ENCODE measurements at regions not wholly inside any gene's neighbourhood (a gene's known extent, or its start where the extent isn't known, plus 50 kb on each side); places are given as distances from the start of the nearest gene placed in this dataset.

DNA sequence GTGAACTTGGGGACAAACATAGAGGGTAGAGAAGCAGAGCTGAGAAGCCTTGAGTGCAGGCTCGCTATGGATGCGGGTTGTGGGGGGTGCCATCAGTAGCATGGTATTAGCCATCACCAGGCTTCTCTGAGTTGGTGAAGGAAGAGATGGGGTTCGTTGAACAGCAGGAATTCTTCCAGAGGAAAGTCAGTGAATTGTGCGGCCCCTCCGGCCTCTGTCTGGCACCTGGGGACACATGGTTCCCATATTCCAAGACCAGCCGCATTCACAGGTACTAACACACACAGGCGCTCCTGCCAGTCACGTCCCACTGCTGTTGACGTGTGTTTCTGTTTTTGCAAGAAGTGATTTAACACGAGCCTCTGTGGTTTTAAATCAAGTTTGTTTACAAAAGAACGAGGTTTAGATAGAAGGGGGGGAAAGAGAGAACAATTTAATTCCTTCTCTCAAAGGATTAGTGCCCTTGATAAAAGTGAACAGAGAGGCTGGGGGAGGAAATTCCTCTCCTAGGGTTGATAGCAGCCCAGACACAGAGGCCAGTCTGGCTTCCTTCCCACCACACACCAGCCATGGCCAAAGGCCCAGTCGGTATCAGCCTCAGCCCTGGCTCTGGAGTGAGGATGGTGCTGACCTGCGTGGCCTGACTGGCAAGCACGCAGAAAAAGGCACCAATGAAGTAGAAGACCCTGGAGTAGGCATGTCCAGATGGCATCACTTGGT is 252.6 kb upstream of the IGFBP3 start:
- DNase-seq, result no peak

GRCh38 chr7:46170792-46171191 is 249.7 kb upstream of the IGFBP3 start:
- no peak for DNase-seq

DNA sequence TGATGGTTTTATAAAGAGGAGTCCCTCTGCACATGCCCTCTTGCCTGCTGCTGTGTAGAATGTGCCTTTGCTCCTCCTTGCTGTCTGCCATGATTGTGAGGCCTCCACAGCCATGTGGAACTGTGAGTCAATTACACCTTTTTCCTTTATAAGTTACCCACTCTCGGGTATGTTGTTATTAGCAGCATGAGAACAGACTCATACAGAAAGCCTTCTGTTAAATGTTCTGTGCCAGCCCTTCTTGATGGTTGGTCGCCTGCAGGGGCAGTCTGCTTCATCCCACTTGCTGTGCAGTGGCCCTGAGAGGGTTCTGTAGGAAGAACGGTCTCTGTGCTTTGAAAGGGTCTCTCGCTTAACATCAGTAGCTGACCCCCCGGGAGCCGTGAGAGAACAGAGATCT is 248.9 kb upstream of the IGFBP3 start:
- no peak for DNase-seq

GRCh38 chr7:46169384-46169755 is 248.3 kb upstream of the IGFBP3 start:
- no peak for DNase-seq

- DNase-seq, result no peak
These were observed 247.8 kb upstream of the IGFBP3 start for GRCh38 chr7:46168671-46169383.

GRCh38 chr7:46168231-46168630 is 247.2 kb upstream of the IGFBP3 start:
- DNase-seq, result no peak

DNA sequence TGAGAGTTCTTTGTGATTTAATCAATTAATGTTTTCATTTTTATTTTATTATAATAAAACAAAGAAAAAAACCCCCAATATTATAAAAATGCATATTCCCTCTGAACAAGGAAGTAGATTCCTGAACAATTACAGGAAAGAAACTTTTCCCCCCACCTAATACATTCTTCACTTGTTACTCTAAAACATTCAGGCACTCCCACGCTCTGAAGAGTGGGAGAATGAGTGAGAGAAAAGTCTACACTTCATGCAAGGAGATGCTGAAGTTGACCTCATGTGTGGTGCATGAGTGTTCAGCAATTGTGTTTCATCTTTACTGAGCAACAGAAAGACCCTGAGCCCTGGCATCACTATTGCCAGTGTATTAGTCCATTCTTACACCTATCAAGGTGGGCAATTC is 244.2 kb upstream of the IGFBP3 start:
- DNase-seq, result no peak

GRCh38 chr7:46164629-46165028 is 243.6 kb upstream of the IGFBP3 start:
- no peak for DNase-seq

GRCh38 chr7:46163246-46163645 is 242.2 kb upstream of the IGFBP3 start:
- no peak for DNase-seq

- no peak for DNase-seq
These were observed 241.5 kb upstream of the IGFBP3 start for GRCh38 chr7:46162609-46163008.

- DNase-seq, result no peak
These were observed 239.8 kb upstream of the IGFBP3 start for GRCh38 chr7:46160861-46161260.

- DNase-seq, result no peak
These were observed 236.9 kb upstream of the IGFBP3 start for GRCh38 chr7:46157931-46158330.

DNA sequence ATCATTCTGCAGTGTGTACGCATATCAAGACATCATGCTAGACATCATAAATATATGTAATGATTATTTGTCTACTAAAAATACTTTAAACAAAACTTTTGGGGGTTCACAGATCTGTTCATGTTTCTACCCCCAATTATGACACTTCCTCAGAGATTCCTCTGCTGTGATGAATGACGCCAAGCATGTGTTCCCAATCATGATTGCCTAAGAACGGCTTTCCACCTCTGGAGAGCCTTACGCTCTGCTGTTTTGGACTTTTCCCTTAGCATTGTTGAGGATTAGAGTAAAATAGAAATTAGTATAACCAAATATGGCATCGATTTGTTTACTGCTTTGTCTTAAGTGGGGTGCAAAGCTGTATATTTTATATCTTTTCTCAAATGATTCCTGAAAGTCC is 236.3 kb upstream of the IGFBP3 start:
- no peak for DNase-seq

DNA sequence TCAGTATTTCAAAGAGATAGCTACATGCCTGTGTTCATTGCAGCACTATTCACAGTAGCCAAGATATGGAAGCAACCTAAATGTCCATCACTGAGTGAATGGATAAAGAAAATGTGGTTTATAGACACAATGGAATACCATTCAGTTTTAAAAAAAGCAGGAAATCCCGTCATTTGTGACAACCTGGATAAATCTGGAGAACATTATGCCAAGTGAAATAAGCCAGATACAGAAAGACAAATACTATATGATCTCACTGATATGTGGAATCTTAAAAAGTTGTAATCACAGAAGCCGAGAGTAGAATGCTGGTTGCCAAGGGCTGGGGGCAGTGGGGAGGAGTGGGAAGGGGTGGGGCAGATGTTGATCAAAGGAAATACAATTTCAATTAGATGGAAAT is 235.8 kb upstream of the IGFBP3 start:
- no peak for DNase-seq

GRCh38 chr7:46156086-46156485 is 235.0 kb upstream of the IGFBP3 start:
- no peak for DNase-seq

- no peak for DNase-seq
These were observed 234.3 kb upstream of the IGFBP3 start for GRCh38 chr7:46155367-46155766.

DNA sequence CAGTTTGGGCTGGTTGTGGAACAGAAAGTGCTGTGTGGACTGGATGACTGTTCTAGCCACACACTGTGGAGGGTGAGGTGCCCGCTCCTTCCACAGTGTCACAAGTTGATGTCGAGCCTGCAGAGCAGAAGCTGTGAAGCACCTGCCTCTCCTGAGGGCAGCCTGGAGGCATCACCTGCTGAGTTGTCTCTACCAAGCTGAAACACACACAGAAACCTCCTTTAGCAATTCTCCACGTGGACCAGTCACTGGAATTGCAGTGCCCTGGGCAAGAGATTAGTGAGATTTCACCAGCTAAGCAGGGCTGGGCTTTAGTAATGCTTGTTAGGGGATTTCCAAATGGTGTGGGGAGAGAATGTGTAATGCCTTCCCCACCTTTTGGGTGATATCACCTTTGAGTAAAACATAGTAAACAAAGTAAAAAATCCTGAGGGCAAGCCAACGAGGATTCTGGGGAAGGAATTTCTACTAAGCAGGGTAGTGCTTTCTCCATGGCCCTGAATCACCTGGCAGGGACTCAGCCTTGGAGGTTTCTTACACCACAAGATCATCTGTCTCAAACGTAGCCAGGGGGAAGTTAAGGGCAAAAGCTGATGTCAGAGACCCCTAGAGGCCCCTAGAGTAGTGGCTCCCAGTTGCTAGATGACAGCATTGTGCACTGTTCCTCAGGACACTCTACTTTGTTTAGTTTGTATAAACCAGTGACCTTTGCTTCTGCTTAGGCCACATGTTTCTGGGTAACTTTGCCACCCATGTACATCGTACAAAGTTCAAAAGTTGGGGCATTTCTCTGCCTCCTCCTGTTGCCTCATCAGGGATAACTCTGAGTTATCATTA is 233.1 kb upstream of the IGFBP3 start:
- no peak for DNase-seq

DNA sequence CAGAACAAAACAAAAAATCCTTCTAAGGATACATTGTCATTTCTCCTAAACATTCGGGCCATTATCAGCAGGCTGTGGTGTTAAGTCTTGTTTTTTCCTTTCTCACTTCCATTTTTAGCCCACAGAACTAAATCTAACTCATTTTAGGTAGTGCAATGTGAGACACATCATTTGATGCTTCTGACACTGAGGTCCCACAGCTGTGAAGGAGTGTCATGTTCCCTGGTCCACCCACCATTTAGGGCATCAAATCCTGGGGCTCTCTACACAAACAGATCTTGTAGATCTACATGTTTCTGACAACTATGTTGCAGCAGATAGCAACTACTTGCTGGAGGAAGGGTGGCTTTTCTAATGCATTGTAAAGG is 232.5 kb upstream of the IGFBP3 start:
- no peak for DNase-seq

- DNase-seq, result no peak
These were observed 231.6 kb upstream of the IGFBP3 start for GRCh38 chr7:46152696-46153095.

DNA sequence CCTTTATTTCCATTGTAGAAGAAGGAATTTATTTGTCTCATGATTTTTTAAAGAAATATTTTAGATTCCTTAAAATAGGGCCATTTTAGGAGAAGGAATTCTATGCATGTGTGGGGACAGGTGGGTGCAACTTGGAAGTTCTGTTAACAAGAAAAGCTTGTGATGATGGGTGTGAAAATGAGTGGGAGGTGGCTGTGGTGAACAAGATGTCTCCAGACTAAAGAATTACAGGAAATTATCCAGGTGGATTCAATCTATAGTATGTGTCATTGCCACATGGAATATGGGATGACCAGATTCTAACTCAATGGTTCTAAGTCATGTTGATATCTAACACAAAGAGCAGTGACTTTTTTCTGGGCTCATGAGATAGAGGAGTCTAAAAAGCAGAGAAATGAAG is 229.6 kb upstream of the IGFBP3 start:
- DNase-seq, result no peak

- no peak for DNase-seq
These were observed 229.1 kb upstream of the IGFBP3 start for GRCh38 chr7:46150202-46150601.

GRCh38 chr7:46147871-46148270 is 226.8 kb upstream of the IGFBP3 start:
- no peak for DNase-seq

- DNase-seq, result no peak
These were observed 225.6 kb upstream of the IGFBP3 start for GRCh38 chr7:46146454-46147255.
